HG03280 (cell line): ENCODE measurements at regions not wholly inside any gene's neighbourhood (a gene's known extent, or its start where the extent isn't known, plus 50 kb on each side); places are given as distances from the start of the nearest gene placed in this dataset.

ENCODE experiments used
- ATAC-seq: cut with Tn5 transposase; IDR thresholded peaks from one replicate; pipeline ENCODE4 v1.9.1; 2021; ENCODE audit warnings: mild to moderate bottlenecking, moderate library complexity; ENCODE audit not compliant: unreplicated experiment

DNA sequence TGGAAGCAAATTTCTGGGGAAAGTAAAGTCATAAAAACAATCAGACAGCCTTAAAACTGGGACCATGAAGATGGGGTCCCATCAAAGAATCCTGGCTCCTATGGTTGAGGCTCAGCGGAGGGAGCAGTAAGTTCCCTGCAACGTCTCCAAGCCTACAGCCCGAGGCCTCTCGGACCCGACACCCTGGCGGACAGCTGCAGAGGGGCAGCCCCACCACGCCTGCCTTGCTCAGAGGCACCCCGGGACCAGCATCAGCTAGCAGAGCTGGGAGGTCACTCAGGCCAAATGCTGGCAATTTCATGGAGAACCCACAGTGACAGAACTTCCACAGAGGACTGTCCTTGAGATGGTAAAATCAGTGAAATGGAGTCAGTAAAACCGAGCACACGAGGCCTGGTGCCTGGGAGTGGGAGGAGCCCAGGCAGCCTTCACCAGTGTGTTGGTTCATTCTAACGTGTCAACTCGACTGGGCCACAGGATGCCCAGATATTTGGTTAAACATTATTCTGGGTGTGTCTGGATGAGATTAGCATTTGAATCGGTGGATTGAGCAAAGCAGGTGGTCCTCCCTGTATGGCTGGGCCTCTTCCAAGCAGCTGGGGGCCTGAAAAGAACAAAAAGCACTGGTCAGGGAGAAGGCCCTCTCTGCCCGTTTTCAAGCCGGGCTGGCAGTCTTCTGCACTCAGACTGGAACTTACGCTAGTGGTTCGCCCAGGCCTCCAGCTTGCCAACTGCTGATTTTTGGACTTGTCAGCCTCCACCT is 96.2 kb upstream of the INSIG1 start:
- ATAC-seq: no peak

DNA sequence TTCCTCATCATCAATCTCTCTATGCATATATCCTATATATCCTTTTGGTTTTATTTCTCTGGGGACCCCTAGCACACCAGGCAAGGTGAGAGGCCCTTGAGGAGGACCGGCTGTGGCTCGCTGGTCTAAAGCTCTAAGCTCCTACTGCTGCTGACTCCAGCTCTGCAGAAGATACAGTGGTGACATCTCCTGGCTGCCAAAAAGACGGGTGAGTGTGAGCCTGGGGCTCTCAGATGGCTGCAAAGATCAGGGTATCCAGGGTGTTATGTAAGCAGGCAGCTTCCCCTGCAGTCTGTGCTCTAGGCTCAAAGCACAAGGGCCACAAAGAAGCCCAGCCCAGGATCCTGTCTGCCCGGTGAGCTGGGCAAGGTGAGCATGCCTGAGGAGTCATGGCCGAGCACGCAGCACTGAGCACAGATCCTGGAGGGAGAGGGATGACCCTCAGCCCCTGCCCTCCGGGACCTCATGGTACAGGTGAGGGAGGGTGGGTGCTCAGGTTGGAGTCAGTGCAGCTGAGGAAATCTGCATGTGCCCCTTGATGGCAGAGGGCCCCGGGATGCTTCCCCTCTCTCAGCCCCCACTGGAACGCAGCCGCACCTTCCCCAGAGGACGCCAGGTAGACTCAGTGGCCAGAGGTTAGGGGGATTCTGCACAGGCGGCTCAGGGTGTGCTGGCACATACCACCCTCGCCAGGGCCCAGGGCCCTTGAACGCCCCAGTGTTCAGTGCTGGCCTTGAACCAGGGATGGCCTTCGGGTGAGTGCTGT is 95.4 kb upstream of the INSIG1 start:
- no peak for ATAC-seq

DNA sequence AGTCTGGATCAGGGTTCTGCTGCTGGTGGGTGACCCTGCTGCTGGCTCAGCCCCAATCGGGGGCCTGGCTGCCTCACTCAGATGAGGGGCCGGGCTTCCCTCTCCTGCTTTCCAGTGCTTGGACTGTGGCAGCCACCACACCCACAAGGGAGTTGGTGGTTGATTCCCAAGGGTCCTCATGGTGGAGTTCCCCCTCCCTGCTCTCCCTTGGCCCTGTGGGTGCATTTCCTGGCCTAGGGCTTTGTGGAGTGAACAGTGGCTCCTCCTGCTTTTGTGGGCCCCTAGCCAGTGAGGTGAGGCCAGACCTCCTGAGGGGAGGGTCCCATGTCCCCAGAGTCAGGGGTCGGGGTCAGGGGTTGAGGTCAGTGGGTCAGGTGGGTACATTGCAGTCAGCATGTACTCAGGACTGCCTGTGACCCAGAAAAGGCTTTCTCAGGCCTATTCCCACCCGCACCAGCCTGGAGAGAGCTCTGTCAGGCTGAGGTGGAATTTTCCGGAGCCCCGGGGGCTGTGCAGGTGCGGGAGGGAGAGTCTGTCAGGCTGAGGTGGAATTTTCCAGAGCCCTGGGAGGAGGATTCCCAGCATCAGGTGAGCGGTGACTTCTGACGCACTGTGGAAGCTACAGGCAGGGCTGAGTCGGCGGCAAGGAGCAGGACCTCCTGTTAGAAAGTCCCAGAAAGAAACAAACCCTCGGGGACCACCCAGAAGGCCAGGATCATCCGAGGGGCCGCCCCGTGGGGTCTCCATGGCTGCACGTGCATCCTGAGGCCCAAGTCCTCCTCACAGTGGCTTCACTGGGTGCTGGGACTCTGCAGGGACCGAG is 94.4 kb upstream of the INSIG1 start:
- ATAC-seq: no peak

- ATAC-seq: no peak
Observed at GRCh38 chr7:155203882-155204691, 93.6 kb upstream of the INSIG1 start.

DNA sequence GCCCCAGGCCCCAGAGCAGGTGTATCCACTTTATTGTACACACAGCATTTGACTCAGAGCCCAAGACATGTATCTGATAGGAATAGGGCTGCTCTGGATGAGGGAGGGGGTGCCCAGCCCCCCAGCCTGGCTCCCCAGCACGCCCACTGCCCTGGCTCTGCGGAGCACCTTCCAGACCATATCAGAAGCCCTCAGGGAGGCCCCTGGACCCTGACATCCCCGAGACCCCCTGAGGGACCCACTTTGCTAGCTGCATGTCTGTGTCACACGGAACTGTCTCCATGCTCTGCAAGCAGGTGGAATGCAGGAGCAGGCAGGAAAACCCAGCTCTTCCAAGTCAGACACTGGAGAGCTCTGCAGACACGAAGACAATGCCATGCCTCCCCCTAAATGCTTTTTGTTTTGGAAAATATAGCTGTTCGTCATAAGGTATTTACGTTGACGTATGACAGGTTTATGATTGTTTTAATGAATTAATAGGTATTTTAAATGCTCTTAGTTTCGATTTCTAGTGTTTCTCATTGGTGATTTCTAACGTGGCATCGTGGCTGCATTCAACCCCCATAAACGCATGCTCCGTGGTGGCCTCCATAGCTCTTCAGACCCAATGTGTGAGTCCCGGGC is 92.8 kb upstream of the INSIG1 start:
- no peak for ATAC-seq

DNA sequence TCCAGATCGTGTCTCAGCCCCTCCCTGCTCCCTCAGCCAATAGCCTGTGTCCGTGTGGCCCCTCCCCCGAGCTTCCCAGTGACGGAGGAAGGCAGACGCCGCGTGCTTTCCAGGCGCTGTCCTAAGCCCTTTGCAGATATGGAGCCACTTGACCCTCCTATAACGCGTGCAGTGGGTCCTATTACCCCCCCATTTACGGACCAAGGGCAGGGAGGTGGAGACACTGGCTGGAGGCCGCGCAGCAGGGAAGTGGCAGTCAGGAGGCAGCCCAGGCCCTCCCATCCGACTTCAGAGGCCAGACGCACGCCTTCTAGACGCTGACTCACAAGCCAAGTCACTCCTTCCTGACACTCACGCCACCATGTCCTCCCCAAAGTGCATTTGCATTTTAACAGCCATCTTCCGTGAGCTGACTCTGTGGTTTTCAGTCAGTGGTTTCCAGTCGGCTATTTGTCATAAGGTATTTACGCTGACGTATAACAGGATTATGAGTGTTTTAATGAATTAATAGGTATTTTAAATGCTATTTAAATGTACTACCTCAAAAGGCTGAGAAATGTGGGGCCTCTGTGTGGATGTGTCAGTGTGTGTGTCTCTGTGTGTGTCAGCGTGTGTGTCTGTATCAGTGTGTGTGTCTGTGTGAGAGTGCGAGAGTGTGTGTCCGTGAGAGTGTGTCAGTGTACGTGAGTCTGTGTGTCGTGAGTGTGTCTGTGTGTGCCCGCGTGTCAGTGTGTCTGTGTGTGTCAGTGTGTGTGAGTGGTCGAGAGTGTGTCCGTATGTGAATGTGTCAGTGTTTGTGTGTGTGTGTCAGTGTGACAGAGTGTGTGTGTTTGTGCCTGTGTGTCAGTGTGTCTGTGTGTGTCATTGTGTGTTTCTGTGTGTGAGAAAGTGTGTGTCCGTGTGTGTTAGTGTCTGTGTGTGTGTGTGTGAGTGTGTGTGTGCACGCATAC is 92.0 kb upstream of the INSIG1 start:
- ATAC-seq: peak; percentile 86

- ATAC-seq: peak; percentile 39
Observed at GRCh38 chr7:155206318-155207020, 91.2 kb upstream of the INSIG1 start.

- ATAC-seq: no peak
Observed at GRCh38 chr7:155207326-155208002, 90.2 kb upstream of the INSIG1 start.

- no peak for ATAC-seq
Observed at GRCh38 chr7:155208681-155209477, 88.8 kb upstream of the INSIG1 start.

DNA sequence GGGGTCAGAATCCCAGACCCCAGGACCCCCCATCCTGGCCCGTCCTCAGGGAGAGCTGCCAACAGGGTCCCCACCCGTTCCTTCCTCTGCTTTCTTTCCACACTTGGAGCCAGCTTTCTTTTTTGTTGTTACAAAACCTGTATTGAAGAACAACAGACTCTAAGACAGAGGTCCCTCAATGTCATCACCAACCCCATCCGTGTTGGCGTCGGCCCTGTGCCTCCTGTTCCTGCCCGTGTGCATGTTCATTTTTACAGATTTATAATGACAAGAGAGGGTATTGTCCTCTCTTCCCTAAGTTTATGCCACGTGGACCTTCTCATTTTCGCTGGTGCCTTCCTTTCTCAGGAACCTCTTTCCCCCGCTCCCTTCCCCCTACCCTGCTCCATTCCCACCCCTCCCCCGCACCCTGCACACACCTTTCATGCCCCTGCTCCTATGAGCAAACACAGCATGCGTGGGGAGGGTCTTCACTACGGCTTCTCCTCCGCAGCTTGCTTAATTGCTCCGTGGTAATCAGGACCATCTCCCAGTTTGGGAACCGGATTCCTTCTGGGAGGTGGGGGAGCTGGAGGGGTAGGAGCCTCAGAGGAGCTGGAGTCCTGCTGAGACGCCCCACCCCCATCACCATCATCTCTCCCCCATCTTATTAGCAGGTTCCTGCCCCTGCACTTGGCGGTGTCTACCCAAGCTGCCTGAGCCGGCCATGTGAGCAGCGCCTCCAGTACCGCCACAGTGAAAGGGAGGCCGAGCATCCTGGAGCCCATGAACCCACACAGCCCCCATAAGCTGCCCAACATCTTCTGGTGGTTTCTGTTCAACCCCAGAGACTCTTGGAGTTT is 88.0 kb upstream of the INSIG1 start:
- no peak for ATAC-seq

DNA sequence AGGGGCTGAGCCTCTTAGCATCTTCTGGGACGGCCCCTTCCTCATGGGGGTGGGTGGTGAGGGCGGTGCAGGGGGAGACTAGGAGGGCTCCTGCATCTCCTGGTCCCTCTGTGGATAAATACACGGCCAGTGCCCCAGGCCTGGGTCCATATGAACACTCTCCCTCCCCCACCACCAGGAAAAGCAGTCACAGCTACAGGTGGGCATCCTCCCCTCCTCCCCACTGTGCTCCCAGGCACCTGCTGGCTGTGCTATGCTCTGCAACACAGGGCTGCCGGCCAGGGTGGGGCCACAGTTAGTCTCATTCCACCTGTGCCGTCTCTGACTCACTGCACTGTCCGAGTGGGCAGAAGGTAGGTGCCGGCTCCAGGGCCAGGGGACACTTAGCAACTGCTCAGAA is 87.3 kb upstream of the INSIG1 start:
- no peak for ATAC-seq

GRCh38 chr7:155211173-155211572 is 86.5 kb upstream of the INSIG1 start:
- ATAC-seq: no peak

GRCh38 chr7:155211761-155212160 is 85.9 kb upstream of the INSIG1 start:
- no peak for ATAC-seq

DNA sequence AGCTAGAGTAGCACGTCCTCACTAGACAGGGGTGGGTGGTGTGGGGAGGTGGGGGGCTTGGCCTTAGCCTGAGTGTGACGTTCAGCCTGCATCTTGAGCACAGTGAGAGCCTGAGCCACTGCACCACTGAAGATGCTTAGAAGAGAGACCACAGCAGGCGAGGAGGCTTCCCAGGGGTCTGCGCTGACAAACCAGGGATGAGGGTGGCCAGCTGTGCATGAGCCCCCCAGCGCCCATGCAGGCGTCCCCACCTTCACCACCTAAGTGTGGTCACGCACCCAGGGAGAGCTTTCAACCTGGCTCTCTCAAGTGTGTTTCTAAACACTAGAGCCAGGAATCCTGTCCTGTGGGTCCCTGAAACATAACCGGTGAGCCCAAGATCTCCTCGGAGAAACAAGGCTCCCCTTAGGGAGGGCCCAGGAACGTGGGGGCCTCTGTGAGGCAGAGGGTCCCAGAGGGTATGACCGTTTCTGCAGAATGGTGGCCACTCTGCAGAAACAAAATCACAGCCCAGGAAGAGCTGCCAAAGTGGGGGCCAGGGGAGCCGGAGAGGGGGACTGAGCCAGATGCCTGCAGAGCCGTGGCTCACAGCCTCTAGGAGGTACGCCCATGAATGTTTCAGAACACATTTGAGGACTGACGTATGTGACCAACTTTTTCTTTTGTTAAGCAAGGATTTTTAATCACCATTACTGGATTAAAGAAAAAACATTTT is 85.2 kb upstream of the INSIG1 start:
- ATAC-seq: no peak

DNA sequence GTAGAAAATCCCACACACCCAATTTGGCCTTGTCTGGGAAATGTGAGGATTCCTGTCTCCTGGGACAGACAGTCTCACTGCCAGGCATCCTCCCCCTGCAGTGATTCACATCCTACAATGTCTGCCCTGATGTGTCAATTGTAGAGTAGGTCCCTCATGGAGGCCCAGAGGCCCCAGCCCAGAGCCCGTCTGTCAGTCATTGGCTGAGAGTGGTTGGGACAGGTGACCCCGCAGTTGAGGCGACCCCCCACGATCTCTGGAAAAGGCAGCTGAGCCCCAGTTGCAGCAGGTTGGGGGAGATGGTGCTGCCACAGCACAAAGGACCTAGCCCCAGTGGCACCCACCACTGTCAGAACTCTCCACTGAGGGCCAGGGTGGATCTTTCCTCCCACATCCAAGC is 84.3 kb upstream of the INSIG1 start:
- ATAC-seq: no peak
